Panc1 (cell line): ENCODE measurements at regions not wholly inside any gene's neighbourhood (a gene's known extent, or its start where the extent isn't known, plus 50 kb on each side); places are given as distances from the start of the nearest gene placed in this dataset.

Experiments
- ATAC-seq: fragments of 200-7000 bp; cut with Tn5 transposase; 2 replicates; pipeline ENCODE4 v1.9.1; 2020; ENCODE audit warnings: mild to moderate bottlenecking, moderate library complexity
- BruUV-seq: library from RNA; stranded (reverse); fragments of 400-500 nt; replicated peaks from 2 replicates; lab custom pipeline; 2021; lab: Mats Ljungman, UMichigan
- CTCF ChIA-PET: fragments of 300-600 bp; sonication (Branson Sonifier 250); formaldehyde crosslinking; loops from one replicate; lab custom pipeline; 2022; ENCODE audit warnings: antibody characterized with exemption; lab: Charles Lee
- POLR2A ChIA-PET: fragments of 300-600 bp; sonication (Branson Sonifier 250); formaldehyde crosslinking; loops from one replicate; lab custom pipeline; 2022; ENCODE audit warnings: antibody characterized with exemption; lab: Charles Lee
- DNase-seq: peaks from one replicate; pipeline ENCODE4 v3.0.0-alpha.2; 2010; ENCODE audit warnings: low read depth, low spot score
- H3K27ac ChIP-seq: 2 replicates; pipeline ENCODE4 v1.5.1; 2011; ENCODE audit warnings: mild to moderate bottlenecking, low read length, inconsistent platforms
- H3K27me3 ChIP-seq: fragments of 200-500 bp; sonication (Bioruptor generic); 2 replicates; pipeline ENCODE4 v1.6.0; 2014; ENCODE audit warnings: low read length, inconsistent platforms; ENCODE audit not compliant: control insufficient read depth, insufficient read depth
- H3K36me3 ChIP-seq: fragments of 200-500 bp; sonication (Bioruptor generic); 2 replicates; pipeline ENCODE4 v1.5.1; 2014; ENCODE audit warnings: inconsistent platforms, mild to moderate bottlenecking, low read length, moderate library complexity; ENCODE audit not compliant: control insufficient read depth, insufficient read depth
- H3K4me1 ChIP-seq: 2 replicates; pipeline ENCODE4 v1.5.1; 2011; ENCODE audit warnings: inconsistent platforms, mild to moderate bottlenecking, low read length, moderate library complexity; ENCODE audit not compliant: control insufficient read depth, insufficient read depth
- H3K4me3 ChIP-seq, 2 experiments: 2 replicates each; pipeline ENCODE4 v1.5.1; 2011 to 2012; ENCODE audit warnings: low read depth in 2 of 2, low read length in 2 of 2, mild to moderate bottlenecking in 2 of 2, inconsistent platforms in 1 of 2, moderate library complexity in 1 of 2
- H3K9me3 ChIP-seq: fragments of 200-500 bp; sonication (Bioruptor generic); 2 replicates; pipeline ENCODE4 v1.5.1; 2014; ENCODE audit warnings: low read depth, mild to moderate bottlenecking, inconsistent platforms, low read length, moderate library complexity; ENCODE audit not compliant: control insufficient read depth, insufficient read depth
- POLR2AphosphoS5 ChIP-seq: IDR thresholded peaks from 2 replicates; pipeline ENCODE4 v1.6.1; 2012; ENCODE audit warnings: mild to moderate bottlenecking, low read depth, low read length, moderate library complexity
- SIN3A ChIP-seq: IDR thresholded peaks from 2 replicates; pipeline ENCODE4 v1.6.1; 2012; ENCODE audit warnings: low read depth, mild to moderate bottlenecking, low read length, moderate library complexity, borderline replicate concordance; ENCODE audit not compliant: insufficient read depth
- TCF7L2 ChIP-seq: IDR thresholded peaks from 2 replicates; pipeline ENCODE4 v1.6.1; 2011; ENCODE audit warnings: mild to moderate bottlenecking, low read depth, low read length, inconsistent platforms
- in situ Hi-C: cut with HindIII; loops from 2 replicates; pipeline ENCODE4 v1.10.0; 2016; ENCODE audit warnings: low sequenced_read_pairs, low pct_unique_long_range_greater_than_20kb
- intact Hi-C: fragments of 100-400 bp; cut with micrococcal nuclease; formaldehyde crosslinking; loops from one replicate; pipeline ENCODE4 v1.10.0; 2022; ENCODE audit not compliant: unreplicated experiment
- TF ChIP-seq, protein P1 (sequence below), 2 experiments: IDR thresholded peaks; 2 replicates each; pipeline ENCODE4 v1.6.1; 2011 to 2012; ENCODE audit warnings: low read depth in 2 of 2, control low read depth in 1 of 2, low read length in 1 of 2, mild to moderate bottlenecking in 1 of 2, moderate library complexity in 1 of 2; ENCODE audit not compliant: insufficient read depth in 1 of 2
- TF ChIP-seq, protein P2 (sequence below): fragments of 450-650 bp; IDR thresholded peaks from 2 replicates; pipeline ENCODE4 v1.5.1; 2017; ENCODE audit warnings: mild to moderate bottlenecking

DNA sequence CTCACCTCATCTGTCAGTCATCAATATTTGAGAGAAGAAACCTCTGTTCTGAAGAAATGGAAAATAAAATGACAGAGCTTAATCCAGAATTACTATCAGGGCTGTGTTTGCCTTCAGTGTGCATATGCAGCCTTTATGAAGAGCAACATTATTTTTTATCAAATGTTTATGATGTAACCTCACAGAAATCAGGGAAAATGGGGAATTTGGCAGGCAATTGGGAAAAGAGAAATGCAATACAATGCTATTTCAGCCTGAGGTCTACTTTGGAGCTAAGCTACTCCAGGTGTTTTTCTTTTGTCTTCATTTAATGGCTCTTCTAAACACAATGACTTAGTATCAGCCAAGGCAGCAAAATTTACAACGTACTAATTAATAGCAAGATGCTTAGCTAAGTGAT is 241.1 kb upstream of the TET2 start:
- Histone ChIP-seq H3K4me3 (no peak overlapping the region), H3K9me3 (no peaks in the 10 kb centered on the region), H3K36me3 (no peaks in the 10 kb centered on the region), H3K4me1 (no peaks in the 10 kb centered on the region), H3K27me3 (no peaks in the 10 kb centered on the region), H3K27ac (no peak overlapping the region)
- in situ Hi-C loops (no loop called here), intact Hi-C loops (no loop called here)
- DNase-seq = no peak
- no TSS peak for BruUV-seq
- TF ChIP-seq POLR2AphosphoS5 (no peak), SIN3A (no peak), TCF7L2 (no peak)
- TF ChIP-seq, protein P1, sequence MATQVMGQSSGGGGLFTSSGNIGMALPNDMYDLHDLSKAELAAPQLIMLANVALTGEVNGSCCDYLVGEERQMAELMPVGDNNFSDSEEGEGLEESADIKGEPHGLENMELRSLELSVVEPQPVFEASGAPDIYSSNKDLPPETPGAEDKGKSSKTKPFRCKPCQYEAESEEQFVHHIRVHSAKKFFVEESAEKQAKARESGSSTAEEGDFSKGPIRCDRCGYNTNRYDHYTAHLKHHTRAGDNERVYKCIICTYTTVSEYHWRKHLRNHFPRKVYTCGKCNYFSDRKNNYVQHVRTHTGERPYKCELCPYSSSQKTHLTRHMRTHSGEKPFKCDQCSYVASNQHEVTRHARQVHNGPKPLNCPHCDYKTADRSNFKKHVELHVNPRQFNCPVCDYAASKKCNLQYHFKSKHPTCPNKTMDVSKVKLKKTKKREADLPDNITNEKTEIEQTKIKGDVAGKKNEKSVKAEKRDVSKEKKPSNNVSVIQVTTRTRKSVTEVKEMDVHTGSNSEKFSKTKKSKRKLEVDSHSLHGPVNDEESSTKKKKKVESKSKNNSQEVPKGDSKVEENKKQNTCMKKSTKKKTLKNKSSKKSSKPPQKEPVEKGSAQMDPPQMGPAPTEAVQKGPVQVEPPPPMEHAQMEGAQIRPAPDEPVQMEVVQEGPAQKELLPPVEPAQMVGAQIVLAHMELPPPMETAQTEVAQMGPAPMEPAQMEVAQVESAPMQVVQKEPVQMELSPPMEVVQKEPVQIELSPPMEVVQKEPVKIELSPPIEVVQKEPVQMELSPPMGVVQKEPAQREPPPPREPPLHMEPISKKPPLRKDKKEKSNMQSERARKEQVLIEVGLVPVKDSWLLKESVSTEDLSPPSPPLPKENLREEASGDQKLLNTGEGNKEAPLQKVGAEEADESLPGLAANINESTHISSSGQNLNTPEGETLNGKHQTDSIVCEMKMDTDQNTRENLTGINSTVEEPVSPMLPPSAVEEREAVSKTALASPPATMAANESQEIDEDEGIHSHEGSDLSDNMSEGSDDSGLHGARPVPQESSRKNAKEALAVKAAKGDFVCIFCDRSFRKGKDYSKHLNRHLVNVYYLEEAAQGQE (IDR thresholded peaks at IDR 0.05; ENCODE audit: insufficient read depth in 1 of 2, low read depth in 2 of 2, low read length in 1 of 2) = no peak
- TF ChIP-seq, protein P2, sequence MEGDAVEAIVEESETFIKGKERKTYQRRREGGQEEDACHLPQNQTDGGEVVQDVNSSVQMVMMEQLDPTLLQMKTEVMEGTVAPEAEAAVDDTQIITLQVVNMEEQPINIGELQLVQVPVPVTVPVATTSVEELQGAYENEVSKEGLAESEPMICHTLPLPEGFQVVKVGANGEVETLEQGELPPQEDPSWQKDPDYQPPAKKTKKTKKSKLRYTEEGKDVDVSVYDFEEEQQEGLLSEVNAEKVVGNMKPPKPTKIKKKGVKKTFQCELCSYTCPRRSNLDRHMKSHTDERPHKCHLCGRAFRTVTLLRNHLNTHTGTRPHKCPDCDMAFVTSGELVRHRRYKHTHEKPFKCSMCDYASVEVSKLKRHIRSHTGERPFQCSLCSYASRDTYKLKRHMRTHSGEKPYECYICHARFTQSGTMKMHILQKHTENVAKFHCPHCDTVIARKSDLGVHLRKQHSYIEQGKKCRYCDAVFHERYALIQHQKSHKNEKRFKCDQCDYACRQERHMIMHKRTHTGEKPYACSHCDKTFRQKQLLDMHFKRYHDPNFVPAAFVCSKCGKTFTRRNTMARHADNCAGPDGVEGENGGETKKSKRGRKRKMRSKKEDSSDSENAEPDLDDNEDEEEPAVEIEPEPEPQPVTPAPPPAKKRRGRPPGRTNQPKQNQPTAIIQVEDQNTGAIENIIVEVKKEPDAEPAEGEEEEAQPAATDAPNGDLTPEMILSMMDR = no peak
- ChIA-PET CTCF (no interaction called here), POLR2A (no interaction called here)
- no peak for ATAC-seq

DNA sequence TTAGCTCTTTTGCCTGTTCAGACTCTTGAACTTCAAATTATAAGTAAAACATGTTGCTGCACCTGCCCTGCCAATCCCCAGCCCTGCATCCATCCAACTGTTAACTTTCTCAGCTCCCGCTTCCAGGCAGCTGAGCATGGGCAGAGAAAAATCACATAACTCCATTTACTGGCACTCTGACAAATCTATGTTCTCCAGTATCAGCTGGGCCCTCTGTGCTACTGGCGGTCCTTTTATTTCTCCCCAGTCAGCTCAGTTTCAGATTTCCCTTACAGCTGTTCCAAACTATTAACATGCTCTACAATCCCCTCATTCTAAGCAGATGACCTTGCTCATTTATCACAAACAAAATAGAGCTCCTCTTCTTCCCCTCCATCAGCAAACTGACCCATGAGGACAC is 240.4 kb upstream of the TET2 start:
- H3K36me3 ChIP-seq = no peaks in the 10 kb centered on the region
- ChIA-PET POLR2A (no interaction called here), CTCF (interaction anchor here (0.5 kb wide), 1 partner anchor 892 kb away, joined by 4 read pairs; no protein-coding TSS in a partner anchor)
- DNase-seq (no peak), ATAC-seq (no peak)
- no peak overlapping the region for H3K4me3 ChIP-seq
- no TSS peak for BruUV-seq
- no peaks in the 10 kb centered on the region for H3K9me3 ChIP-seq
- TF ChIP-seq POLR2AphosphoS5 (no peak), TCF7L2 (no peak), SIN3A (no peak)
- TF ChIP-seq, protein P2 = no peak
- TF ChIP-seq, protein P1 (IDR thresholded peaks at IDR 0.05; ENCODE audit: insufficient read depth in 1 of 2, low read depth in 2 of 2, low read length in 1 of 2) = no peak
- intact Hi-C loops (no loop called here), in situ Hi-C loops (no loop called here)
- H3K27ac ChIP-seq = no peak overlapping the region
- no peaks in the 10 kb centered on the region for H3K4me1 ChIP-seq
- no peaks in the 10 kb centered on the region for H3K27me3 ChIP-seq
